NCI-H748 (cell line): ENCODE measurements at regions not wholly inside any gene's neighbourhood (a gene's known extent, or its start where the extent isn't known, plus 50 kb on each side); places are given as distances from the start of the nearest gene placed in this dataset.
A peak's percentile ranks its signal among the peaks of the same experiment; 100 is the strongest.

Source experiments
- DNase-seq: peaks from one replicate; lab custom pipeline; 2025; ENCODE audit not compliant: unreplicated experiment; lab: John Stamatoyannopoulos, UW

DNA sequence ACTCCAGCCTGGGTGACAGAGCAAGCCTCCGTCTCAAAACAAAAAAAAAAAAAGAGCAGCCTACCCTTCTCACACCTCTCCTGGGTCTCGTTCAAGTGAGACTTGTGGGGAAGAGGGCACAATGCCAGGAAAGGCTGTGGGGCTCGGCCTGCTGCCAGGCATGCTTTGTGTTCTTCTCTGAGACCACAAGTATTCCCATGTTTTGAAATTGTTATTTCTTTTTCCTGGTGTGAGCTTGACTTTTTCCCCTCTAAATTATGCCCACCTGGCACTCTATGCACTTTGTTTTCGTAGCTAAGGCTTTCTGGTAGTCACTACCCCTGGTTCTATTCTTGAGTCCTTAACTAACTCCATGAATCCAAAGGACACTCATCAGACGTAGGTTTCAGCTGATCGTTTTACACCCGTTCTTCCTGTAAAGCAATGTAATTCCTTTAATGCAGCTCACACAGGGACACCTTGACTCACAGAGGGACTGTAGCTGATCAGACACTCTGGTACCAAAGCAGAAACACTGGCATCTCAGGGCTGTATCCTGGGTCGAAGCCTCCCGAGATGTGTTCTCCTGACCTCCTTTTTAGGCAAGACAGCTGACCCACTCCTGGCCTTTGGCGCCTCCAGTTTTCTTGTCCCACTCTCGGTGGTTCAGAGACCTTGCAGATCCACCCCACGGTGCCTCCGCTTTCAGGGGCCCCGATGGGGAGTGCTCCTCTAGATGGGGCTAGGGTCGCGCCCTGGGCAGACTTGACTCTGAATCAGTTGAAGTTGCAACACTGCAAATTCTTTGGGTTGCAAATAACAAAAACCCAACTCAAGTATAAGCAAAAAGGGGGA, 193.3 kb upstream of the AGAP1 start:
- peak; percentile 7 for DNase-seq

DNA sequence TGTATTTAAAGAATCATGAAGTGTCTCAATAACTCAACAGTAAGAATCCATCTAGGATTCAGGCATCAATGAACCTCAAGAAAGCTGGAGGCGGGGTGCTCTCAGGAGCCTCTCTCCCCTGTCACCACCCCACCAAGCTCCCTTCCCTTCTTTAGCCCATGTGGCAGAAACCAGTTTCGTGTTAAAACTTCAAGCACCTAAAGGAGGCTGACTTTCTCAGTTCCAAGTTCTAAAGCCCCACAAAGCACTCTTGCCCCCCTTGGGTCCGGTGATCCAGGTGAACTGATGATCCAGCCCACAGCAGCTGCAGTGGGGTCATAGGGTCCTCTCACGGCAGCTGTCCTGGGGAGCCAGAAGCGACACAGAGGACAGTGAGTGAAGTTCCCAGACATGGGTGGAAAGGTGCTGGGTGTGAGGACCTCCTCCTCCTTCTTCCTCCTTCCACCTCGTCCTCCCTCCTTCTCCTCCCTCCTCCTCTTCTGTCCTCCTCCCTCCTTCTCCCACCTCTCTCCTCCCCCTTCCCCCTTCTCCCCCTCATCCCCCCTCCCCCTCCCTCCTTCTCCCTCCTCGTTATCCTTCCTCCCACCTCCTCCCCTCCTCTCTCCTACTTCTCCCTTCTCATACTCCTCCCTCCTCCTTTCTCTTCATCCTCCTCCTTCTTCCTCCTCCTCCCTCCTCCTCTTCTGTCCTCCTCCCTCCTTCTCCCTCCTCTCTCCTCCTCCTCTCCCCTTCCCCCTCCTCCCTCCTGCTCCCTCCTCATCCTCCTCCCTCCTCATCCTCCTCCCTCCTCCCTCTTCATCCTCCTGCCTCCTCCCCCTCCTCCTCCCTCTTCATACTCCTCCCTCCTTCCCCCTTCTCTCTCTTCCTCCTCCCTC, 192.4 kb upstream of the AGAP1 start:
- no peak for DNase-seq

DNA sequence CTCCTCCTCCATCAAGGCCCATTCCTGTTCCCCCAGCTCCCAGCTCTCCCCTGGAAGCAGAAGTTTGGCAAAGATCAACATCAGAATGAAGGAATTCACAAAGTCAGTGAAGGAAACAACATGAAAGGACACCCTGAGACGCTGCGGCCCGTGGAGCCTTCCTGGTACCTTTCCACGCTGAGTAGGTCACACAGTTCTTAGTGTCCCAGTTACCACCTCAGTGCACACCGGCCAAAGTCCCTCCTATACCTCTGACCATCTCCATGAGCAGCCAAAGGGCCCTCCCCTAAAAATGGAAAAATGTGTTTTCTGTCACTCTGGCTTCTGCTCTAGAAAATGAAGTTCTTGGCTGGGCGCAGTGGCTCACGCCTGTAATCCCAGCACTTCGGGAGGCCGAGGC, 191.6 kb upstream of the AGAP1 start:
- no peak for DNase-seq

DNA sequence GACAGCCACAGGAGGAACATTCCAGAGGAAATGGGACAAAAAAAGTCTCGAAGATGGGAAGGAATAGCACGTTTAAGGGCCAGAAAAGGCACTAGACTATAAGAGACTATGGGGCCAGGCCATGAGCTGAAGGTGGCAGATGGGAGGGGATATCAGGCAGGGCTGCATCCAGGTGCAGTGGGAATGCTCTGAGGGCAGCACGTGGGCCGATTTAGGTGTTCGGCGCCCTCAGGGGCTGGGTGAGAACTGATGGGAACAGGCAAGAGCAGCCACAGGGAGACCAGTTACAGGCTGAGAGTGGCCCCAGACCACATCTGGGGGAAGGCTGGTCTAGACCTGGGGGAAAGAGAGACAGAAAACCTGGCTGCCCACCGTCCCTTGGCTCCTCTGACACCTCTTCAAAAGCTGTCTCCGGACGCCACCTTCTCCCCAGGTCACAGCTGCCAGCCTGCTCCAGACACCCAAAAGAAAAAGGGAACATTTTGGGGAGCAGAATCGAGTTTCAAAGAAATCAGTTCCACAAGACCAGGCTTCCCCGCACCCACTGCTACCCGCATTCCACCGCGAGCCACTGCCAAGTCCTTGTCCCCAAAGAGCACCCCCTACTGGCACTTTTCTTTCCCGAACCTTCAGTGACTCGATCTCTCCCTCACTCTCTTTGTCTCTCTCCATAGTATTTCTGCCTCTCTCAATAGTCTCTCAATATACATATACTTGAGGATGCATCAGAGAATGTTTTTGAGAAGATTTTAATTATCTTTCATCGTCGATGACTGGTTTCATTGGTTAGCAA, 190.1 kb upstream of the AGAP1 start:
- DNase-seq = no peak

DNA sequence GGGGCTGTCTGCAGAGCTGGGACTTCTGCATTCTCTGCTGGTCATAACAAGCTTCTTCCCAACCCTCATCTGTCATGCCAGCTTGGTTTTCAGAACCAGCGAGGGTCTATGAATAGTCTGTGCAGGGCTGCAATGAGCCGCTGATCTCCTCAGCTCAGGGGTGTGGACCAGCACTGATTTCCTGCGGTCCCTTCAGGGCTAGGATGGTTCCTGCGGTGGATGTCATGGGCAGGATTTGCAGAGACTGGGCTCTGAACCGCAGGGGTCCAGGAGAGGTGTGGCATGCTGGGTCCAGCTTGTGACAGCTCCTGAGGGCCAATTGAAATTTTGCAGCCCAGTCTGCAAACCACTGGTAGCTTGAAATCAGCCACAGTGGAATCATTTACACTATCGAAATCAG, 188.2 kb upstream of the AGAP1 start:
- no peak for DNase-seq

DNA sequence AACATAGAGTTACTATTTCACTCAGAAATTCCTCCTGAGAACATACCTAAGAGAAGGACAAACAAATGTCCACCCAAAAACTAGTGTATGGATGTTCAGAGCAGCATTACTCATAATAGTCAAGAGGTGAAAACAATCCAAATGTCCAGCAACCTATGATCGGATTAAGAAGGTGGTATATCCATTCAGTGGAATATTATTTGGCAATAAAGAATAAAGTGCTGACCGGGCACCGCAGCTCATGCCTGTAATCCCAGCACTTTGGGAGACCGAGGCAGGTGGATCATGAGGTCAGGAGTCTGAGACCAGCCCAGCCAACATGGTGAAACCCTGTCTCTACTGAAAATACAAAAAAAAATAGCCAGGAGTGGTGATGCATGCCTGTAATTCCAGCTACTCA, 182.8 kb upstream of the AGAP1 start:
- no peak for DNase-seq

DNA sequence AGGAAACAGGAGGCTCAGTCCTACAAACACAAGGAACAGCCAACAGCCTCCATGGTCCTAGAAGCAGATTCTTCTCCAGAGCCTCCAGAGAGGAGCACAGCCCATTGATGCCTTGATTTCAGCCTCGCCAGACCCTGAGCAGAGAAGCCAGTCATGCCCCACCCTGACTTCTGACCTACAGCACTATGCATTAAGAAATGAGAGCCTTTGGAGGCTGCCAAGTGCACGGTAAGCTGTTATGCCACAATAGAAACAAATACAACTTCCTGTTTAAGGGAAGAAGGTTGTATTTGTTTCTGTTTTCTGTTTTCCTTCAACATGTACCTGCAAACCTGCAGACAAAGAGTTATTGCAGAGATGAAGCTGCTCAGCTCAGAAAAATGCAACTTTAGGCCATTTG, 181.3 kb upstream of the AGAP1 start:
- DNase-seq = no peak

DNA sequence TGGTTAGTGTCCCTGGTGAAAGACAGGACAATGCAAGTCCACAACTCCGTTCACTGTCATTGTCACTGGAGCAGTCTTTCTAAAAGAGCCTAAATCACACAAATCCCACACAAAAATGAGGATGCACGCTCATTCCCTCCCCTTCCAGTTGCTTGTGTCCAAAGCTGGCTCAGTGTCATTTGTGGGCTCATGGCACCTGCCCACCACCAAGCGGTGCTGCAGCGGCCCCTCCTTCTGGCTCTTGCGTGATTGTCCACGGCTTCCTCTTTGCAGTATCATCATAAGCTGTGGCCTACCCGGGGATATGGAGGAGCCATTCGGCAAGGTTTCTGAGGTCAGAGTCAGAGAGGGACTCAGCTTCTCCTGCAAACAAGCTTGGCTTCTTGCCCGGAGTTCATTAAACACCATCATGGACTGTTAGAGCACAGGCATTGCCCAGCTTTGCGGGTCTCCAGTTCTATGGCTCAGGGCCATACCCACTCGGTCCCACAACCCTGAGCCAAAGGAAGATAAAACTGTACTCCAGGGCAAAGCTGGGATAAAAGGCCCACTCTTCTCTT, 179.4 kb upstream of the AGAP1 start:
- DNase-seq = peak; percentile 68

DNA sequence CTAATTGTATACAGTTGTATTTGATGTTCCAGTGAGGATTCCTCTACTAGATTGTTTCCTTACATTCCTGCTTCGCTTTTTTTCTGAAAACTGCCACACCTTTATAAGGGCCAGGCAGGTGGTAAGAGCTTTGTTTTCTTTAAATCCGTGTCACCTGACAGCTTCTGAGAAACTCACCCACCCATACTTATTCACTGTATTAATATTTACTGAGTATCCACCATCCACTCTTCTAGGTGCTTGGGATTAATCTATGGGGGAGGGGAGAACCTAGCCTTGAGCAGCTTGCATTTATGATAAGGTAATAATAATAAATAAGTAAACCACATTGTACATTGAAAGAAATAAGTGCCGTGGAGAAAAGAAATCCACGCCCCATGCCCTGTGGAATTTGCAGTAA, 174.7 kb upstream of the AGAP1 start:
- no peak for DNase-seq

DNA sequence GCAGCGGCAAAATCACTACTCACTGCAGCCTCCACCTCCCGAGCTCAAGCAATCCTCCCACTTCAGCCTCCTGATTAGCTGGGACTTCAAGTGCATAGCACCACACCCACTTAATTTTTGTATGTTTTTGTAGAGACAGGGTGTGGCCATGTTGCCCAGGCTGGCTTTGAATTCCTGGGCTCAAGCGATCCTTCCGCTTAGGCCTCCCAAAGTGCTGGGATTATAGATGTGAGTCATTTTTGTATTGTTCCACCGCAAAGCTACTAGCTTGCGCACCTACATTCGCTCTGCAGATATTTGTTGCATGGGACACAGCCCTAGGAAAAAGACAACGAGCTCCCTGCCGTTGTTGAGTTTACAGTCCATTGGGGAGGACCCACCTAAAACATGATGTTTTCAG, 173.5 kb upstream of the AGAP1 start:
- peak; percentile 33 for DNase-seq

DNA sequence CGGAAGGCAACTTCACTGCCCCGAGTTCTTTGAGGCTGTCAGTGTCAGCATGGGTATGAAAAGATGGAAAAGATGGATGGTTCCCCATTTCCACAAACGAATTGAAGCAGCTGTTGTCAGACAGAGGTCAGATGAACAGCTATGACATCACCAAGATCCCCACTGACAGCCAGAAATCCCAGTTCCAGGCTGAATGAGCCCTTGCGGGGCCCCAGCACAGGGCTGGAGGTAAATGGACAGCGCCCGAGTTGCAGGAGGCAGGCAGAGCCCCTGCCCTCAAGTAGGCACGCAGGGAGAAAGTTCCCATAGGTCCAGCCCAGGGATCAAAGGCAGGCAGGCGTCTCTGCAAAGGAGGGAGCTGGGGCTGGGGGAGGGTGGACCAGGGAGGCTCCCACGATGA, 169.5 kb upstream of the AGAP1 start:
- DNase-seq = no peak

DNA sequence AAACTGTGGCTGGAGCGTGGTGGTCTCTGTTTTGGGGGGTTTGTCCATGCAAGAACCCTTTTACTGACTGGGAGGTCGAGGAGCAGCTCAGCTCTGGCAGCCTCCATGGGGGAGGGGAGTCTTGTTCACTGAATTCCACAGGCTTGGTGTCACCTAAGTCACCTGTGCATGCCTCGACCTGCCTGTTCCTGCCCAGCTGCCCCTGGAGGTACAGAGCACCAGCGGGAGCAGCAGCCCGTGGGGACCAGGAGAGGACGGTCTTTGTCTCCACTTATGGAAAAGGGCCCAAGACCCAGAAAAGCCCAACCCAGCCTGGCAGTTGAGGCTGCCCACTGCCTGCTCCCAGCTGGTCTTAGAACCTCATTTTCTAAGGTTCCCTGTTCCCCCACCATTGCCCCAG, 168.7 kb upstream of the AGAP1 start:
- DNase-seq = peak; percentile 31

DNA sequence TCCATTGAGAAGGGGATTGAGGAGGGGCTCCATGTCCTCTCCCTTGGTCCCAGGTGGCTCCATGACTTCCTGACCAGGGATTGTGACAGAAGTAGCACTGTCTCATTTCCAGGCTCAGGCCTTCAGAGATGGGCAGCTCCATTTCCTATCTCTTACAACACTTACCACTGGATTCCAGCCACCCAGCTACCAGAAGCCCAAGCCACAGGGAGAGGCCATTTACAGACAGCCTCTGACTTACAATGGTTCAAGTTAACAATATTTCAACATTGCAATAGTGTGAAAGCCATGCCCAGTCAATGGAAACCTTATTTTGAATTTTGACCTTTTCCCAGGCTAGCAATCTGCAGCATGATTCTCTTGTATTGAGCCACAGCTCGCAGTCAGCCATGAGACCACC, 164.9 kb upstream of the AGAP1 start:
- DNase-seq = no peak

DNA sequence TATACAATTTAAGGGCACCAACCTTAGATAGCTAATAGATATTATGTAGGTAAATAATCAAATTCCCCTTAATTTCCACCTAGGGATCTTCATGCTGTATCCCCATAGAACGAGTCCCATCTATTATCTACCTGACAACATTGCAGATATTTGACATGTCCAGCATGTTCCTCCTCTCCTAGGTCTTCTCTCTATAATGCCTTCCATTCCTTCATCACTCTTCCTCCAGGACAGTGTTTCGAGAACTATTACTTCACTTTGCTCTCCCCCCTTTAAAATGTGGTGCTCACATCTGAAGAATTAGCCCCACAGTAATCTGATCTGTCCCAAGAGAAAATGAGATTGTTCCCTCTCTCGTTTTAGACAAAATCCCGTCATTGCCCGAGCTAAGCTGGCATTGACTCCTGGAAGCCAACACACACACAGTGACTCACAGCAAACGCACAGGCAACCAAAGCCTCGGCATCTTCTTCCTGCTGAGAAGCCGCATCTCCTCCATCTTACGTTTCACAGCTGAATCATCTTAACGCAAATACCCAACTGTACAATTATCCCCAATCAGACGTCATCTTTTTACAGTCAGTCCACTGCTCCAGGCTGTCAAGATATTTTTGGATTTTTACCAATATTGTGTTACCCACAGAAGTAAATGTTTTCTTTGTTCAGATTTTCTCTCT, 162.9 kb upstream of the AGAP1 start:
- peak; percentile 11 for DNase-seq

DNA sequence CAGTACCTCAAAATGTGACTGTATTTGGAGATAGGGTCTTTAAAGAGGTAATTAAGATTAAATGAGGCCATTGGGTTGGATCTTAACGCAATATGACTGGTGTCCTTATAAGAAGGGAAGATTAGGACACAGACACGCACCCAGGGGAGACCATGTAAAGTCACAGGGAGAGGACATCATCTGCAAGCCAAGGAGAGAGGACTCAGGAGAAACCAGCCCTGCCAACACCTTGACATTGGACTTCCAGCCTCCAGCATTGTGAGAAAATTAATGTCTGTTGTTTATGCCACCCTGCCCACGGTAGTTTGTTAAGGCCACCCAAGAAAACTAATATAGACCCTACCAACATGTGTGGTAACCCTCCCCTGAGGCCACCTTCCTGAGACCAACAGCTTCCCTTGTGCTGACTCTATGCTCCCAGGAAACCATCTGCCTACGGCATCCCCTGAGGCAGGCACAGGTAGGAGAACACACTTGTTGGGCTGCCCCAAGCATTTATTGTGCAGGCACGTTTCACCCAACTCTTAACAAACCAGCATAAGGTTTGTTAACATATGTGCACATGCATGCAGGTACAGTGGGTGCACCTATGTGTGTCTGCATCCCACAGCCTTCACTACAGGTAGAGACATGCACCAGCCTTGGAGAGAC, 161.5 kb upstream of the AGAP1 start:
- DNase-seq = no peak

DNA sequence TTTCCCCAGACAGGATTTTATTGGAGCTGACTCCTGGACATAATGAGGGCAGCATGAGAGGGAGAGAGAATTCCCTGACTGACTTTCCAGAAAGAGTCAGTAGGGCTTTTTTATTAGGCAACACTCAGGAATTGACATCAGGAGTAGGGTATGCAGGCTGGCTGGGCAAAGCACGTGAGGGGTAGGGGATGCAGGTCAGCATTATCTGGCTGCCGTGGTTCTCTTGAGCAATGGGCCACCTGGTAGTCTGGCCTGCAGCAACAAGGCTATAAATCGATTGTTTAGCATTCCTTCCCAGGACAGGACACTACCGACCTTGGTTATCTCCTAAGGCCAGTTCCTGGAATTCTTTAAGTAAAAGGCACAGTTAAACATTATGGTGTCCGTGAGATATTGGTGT, 160.8 kb upstream of the AGAP1 start:
- DNase-seq = no peak

DNA sequence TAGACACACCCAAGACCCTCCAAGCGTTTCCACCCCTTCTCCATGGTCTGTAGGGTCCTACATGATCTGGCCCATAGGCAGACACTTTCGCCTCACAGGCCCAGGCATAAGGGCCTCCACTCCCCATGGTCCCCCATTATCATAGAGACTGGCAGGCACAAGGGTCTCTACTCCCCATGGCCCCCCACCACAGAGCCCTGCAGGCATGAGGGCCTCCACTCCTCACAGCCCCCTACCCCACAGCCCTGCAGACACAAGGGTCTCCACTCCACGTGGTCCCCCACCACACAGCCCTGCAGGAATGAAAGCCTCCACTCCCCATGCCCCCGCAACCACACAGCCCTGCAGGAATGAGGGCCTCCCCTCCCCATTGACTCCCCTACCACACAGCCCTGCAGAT, 159.7 kb upstream of the AGAP1 start:
- DNase-seq = no peak

DNA sequence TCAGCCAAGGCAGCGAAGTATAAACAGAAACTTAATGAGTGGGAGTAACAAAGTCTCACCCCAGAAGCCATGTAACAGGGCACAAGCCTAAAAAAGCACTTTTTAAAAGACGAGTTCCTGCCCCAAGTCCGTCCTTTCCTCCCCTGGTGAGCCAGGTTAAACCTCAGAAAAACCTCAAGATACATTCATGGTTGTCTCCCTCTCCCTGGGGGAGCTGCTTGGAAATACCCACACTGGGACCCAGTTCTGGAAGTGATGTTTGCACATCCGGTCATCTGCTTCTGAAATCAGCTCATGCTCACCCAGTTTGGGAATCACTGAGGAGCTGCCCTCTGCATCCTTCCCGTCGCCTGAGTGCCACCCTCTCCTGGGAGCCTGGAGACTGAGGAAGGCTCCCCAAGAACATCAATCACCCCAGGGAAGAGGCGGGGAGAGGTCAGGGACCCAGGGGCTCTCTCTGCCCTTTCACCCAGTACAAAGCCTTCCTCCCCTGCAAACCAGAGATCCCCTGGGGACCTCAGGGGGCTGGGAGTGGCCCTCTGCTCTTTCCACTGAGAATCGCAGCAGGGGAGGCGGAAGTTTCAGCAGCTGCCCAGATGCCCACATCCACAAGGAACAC, 150.6 kb upstream of the AGAP1 start:
- no peak for DNase-seq

DNA sequence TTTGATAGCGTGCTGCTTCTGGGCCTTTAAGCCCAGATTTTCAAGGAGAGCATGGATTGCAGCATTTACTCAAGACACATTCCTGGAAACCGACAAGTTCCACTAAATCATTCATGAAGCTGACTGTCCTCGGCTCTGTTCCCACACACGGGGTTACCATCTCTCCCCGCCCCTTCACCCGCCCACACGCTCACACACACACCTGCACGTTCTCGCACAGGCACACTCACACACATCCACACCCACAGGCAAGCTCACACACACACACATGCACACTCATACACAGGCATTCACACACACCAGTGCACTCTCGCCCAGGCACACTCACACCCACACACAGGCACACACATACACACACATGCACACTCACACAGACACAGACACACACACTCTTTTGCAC, 150.0 kb upstream of the AGAP1 start:
- no peak for DNase-seq

DNA sequence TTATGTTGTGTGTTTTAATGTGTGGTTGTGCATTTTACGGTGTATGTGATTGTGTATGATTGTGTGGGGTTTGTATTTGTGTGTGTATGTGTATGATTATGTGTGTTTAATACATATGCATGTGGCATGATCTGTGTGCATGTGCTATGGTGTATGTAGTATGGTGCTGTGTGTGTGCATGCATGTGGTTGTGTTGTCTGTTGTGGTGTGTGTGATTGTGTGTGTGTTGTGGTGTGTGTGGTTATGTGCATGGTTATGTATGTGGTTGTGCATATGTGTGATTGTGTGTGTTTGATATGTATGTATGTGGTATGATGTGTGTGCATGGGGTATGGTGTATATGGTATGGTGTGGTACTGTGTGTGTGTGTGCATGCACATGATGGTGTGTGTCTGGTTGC, 148.1 kb upstream of the AGAP1 start:
- DNase-seq = no peak
